Body of pancreas (tissue), 4 donors: ENCODE measurements at regions not wholly inside any gene's neighbourhood (a gene's known extent, or its start where the extent isn't known, plus 50 kb on each side); places are given as distances from the start of the nearest gene placed in this dataset.

Experiments
- ATAC-seq: fragments of 150-250 bp; one replicate; pipeline ENCODE4 v1.9.1; 2016
- DNase-seq, 4 donors: peaks; one replicate each; pipeline ENCODE4 v3.0.0-alpha.2; 2019
- H3K27ac ChIP-seq, 4 donors: fragments of 200-600 bp; sonication (generic); 1 replicate in 3 of 4; 2 replicates in 1 of 4; pipeline versions ENCODE4 v1.5.1 to v1.6.1; 2016 to 2019; ENCODE audit warnings: mild to moderate bottlenecking in 1 of 4, mixed read lengths in 1 of 4, moderate library complexity in 1 of 4
- H3K27me3 ChIP-seq, 2 donors: fragments of 200-600 bp; sonication (generic); one replicate each; pipeline ENCODE4 v1.6.0; 2016; ENCODE audit warnings: mild to moderate bottlenecking in 1 of 2
- H3K36me3 ChIP-seq, 2 donors: fragments of 200-600 bp; sonication (generic); replicated peaks in 1 of 2; 2 replicates each; pipeline ENCODE4 v1.5.1; 2016; ENCODE audit warnings: low read depth in 2 of 2; ENCODE audit not compliant: insufficient read depth in 1 of 2
- H3K4me1 ChIP-seq: fragments of 200-600 bp; sonication (generic); one replicate; pipeline ENCODE4 v1.6.0; 2016
- H3K4me3 ChIP-seq, 2 donors: fragments of 200-600 bp; sonication (generic); 1 replicate in 1 of 2; 2 replicates in 1 of 2; pipeline ENCODE4 v1.5.1; 2016 to 2019
- H3K9me3 ChIP-seq, 3 donors: fragments of 200-600 bp; sonication (generic); 1 replicate in 2 of 3; 2 replicates in 1 of 3; pipeline ENCODE4 v1.5.1; 2016
- POLR2A ChIP-seq, 3 donors: fragments of 450-650 bp; IDR thresholded peaks; one replicate each; pipeline ENCODE4 v1.6.1; 2016; ENCODE audit warnings: antibody characterized with exemption in 3 of 3, mild to moderate bottlenecking in 2 of 3
- WGBS, 2 donors: methylation state at CpG; one replicate each; pipeline ENCODE4 v1.1.5; 2017; 5-methylcytosine and 5-hydroxymethylcytosine counted together
- intact Hi-C: fragments of 100-400 bp; cut with DNase I; formaldehyde crosslinking; loops from one replicate; pipeline ENCODE4 v1.15.1; 2023
- TF ChIP-seq, protein P1 (sequence below), 7 experiments: fragments of 450-650 bp in 4 of 7; fragments of 200-600 bp in 3 of 7; sonication (generic) in 3 of 7; IDR thresholded peaks; one replicate each; pipeline ENCODE4 v1.5.1; 2016 to 2019; ENCODE audit warnings: antibody characterized with exemption in 7 of 7

DNA sequence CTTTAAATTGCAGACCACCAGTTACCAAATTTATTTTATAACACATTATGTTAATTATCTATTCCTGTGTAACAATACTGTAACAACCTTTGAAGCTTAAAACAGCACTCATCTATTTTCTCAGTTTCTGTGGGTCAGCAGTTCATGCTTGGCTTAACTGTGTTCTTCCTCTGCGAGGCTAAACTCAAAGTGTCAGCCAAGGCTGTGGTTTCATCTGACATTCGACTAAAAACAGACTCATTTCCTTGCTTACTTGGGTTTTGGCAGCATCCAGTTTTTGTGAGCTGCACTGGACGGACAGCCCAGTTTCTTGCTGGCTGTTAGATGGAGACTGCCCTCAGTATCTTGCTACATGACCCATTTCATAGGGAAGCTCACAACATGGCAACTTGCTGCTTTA is 247.3 kb upstream of the KCNH8 start:
- DNase-seq (peak in 1 of 4 donors; percentile 18), ATAC-seq (no peak)
- WGBS, 2 donors = 36 to 52% methylated on average over 3 of the region's 3 CpGs
- no peaks in the 10 kb centered on the region for H3K4me1 ChIP-seq
- TF ChIP-seq POLR2A (IDR thresholded peaks at IDR 0.05) = no peak
- TF ChIP-seq, protein P1, sequence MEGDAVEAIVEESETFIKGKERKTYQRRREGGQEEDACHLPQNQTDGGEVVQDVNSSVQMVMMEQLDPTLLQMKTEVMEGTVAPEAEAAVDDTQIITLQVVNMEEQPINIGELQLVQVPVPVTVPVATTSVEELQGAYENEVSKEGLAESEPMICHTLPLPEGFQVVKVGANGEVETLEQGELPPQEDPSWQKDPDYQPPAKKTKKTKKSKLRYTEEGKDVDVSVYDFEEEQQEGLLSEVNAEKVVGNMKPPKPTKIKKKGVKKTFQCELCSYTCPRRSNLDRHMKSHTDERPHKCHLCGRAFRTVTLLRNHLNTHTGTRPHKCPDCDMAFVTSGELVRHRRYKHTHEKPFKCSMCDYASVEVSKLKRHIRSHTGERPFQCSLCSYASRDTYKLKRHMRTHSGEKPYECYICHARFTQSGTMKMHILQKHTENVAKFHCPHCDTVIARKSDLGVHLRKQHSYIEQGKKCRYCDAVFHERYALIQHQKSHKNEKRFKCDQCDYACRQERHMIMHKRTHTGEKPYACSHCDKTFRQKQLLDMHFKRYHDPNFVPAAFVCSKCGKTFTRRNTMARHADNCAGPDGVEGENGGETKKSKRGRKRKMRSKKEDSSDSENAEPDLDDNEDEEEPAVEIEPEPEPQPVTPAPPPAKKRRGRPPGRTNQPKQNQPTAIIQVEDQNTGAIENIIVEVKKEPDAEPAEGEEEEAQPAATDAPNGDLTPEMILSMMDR (IDR thresholded peaks at IDR 0.05) = no peak
- no peaks in the 10 kb centered on the region for H3K27me3 ChIP-seq
- intact Hi-C loops = no loop called here
- no peaks in the 10 kb centered on the region for H3K36me3 ChIP-seq
- no peaks in the 10 kb centered on the region for H3K9me3 ChIP-seq
- no peak overlapping the region for H3K4me3 ChIP-seq
- H3K27ac ChIP-seq = no peak overlapping the region

- no peak for DNase-seq
- H3K9me3 ChIP-seq = no peaks in the 10 kb centered on the region
- no peaks in the 10 kb centered on the region for H3K36me3 ChIP-seq
- no peak overlapping the region for H3K27ac ChIP-seq
- TF ChIP-seq POLR2A (IDR thresholded peaks at IDR 0.05) = no peak
- TF ChIP-seq, protein P1 (IDR thresholded peaks at IDR 0.05) = no peak
- no peak overlapping the region for H3K4me3 ChIP-seq
- WGBS, 2 donors = 33 to 38% methylated on average over 1 of the region's 1 CpG
- H3K4me1 ChIP-seq = no peaks in the 10 kb centered on the region
- no peak for ATAC-seq
- H3K27me3 ChIP-seq = no peaks in the 10 kb centered on the region
- intact Hi-C loops = no loop called here
Measured at GRCh38 chr3:18898911-18899310, 249.4 kb upstream of the KCNH8 start.

DNA sequence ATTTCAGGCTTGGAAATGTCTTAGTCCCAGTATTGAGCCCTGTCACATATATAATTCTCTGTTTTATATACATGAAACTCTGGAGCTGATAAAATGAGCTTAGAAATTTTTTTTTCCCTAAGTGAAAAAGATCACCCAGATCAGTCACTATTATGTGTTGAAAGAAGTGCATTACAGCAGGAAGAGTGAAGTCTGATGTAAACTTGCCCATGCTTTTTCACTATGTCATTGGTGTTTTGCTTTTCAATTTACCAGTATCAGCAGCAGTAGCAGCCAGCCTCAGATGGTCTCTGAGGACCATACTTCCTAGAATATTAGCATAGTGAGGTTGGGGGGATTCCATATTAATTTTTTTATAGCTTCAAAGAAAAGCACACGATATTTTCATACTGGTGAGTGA is 255.6 kb upstream of the KCNH8 start:
- no peak for DNase-seq
- no peak for TF ChIP-seq POLR2A (IDR thresholded peaks at IDR 0.05)
- TF ChIP-seq, protein P1 (IDR thresholded peaks at IDR 0.05) = no peak
- Histone ChIP-seq H3K36me3 (no peaks in the 10 kb centered on the region), H3K9me3 (no peaks in the 10 kb centered on the region), H3K4me1 (no peaks in the 10 kb centered on the region), H3K4me3 (no peak overlapping the region), H3K27ac (no peak overlapping the region), H3K27me3 (no peaks in the 10 kb centered on the region)
- intact Hi-C loops = no loop called here
- WGBS, 2 donors = 36 to 57% methylated on average over 1 of the region's 1 CpG
- ATAC-seq = no peak

DNA sequence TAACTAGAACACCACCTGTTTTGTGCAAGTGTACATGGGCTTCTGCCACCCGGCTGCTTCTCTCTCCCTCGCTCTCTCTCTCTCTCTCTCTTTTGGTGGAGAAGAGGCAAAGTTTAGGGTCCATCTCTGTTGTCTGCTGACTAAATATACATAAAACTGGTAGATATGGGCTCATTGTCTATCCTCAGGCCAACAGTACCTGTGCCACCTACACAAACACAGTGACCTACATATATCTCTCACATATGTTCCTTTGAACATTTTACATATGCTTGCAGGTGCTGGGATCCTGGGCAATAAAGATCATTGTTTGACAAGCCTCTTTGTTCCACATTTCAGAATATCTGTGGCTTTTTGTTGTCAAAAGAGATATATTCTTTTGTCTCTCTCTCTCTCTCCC is 256.3 kb upstream of the KCNH8 start:
- TF ChIP-seq POLR2A (IDR thresholded peaks at IDR 0.05) = no peak
- TF ChIP-seq, protein P1 (IDR thresholded peaks at IDR 0.05) = no peak
- no peaks in the 10 kb centered on the region for H3K36me3 ChIP-seq
- H3K4me3 ChIP-seq = no peak overlapping the region
- H3K4me1 ChIP-seq = no peaks in the 10 kb centered on the region
- no peak for ATAC-seq
- H3K27ac ChIP-seq = no peak overlapping the region
- DNase-seq = no peak
- H3K9me3 ChIP-seq = no peaks in the 10 kb centered on the region
- intact Hi-C loops = no loop called here
- WGBS, 2 donors = 76 to 92% methylated on average over 2 of the region's 2 CpGs
- no peaks in the 10 kb centered on the region for H3K27me3 ChIP-seq

DNA sequence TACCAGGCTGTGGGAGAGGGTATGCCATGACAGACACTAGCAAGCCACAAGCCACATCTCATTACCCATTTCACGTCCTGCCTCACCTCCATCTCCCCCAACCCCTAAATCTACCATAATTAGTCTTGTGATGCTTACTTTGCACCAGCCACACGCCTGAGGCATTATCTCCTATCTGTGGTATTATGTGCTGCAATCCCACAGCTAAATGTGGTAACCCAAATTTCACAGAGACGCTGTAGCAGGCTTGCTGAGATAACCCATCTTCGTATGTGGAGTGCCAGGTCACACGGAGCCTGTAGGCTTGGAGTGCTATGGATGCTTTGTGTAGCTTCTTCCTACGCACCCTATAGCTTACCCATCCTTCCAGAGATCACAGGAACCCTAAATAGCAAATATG is 256.7 kb upstream of the KCNH8 start:
- intact Hi-C loops = no loop called here
- Histone ChIP-seq H3K4me3 (no peak overlapping the region), H3K27ac (no peak overlapping the region), H3K9me3 (no peaks in the 10 kb centered on the region), H3K36me3 (no peaks in the 10 kb centered on the region), H3K4me1 (no peaks in the 10 kb centered on the region), H3K27me3 (no peaks in the 10 kb centered on the region)
- ATAC-seq (no peak), DNase-seq (no peak)
- WGBS, 2 donors = 50 to 84% methylated on average over 6 of the region's 6 CpGs
- no peak for TF ChIP-seq POLR2A (IDR thresholded peaks at IDR 0.05)
- TF ChIP-seq, protein P1 (IDR thresholded peaks at IDR 0.05) = no peak
